ENCODE measurements at regions not wholly inside any gene's neighbourhood (a gene's known extent, or its start where the extent isn't known, plus 50 kb on each side); places are given as distances from the start of the nearest gene placed in this dataset.

DNA sequence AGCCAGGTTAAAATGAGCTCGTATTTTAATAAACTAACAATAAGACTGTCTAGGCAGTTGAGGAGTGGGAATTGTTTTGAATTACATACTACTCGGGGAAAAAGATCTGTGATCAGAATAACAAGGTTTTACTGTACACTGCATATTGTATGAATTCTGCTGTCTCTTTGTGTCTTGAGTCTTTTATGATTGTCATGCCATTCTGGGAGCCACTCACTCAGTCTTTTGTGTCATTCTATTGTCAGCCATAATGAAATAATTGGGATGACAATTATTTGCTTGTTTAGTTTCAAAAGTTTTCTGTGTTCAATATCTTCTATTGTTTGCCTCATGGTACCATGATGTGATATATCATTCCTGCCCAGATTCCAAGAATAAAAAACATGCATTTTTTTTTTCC is 339.6 kb upstream of the TBL1XR1 start:
- H3K4me3 Mint-ChIP-seq (ENCODE audit: unreplicated experiment): no peak overlapping the region
- no peaks in the 10 kb centered on the region for H3K27me3 Mint-ChIP-seq (ENCODE audit: low read depth)
- no peaks in the 10 kb centered on the region for H3K36me3 Mint-ChIP-seq (ENCODE audit: low read depth)
- H3K9me3 Mint-ChIP-seq (ENCODE audit: low read depth): no peaks in the 10 kb centered on the region
- no peak overlapping the region for H3K27ac Mint-ChIP-seq (ENCODE audit: unreplicated experiment)
- TF ChIP-seq, protein P1, sequence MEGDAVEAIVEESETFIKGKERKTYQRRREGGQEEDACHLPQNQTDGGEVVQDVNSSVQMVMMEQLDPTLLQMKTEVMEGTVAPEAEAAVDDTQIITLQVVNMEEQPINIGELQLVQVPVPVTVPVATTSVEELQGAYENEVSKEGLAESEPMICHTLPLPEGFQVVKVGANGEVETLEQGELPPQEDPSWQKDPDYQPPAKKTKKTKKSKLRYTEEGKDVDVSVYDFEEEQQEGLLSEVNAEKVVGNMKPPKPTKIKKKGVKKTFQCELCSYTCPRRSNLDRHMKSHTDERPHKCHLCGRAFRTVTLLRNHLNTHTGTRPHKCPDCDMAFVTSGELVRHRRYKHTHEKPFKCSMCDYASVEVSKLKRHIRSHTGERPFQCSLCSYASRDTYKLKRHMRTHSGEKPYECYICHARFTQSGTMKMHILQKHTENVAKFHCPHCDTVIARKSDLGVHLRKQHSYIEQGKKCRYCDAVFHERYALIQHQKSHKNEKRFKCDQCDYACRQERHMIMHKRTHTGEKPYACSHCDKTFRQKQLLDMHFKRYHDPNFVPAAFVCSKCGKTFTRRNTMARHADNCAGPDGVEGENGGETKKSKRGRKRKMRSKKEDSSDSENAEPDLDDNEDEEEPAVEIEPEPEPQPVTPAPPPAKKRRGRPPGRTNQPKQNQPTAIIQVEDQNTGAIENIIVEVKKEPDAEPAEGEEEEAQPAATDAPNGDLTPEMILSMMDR (IDR thresholded peaks at IDR 0.05): no peak
- DNase-seq (ENCODE audit: low spot score): no peak
- peaks cover 30% of the 10 kb centered on the region for H3K4me1 Mint-ChIP-seq (ENCODE audit: low read depth)

GRCh38 chr3:177537612-177538011 is 340.3 kb upstream of the TBL1XR1 start:
- H3K27ac Mint-ChIP-seq (ENCODE audit: unreplicated experiment): peak overlapping the region; percentile 77

GRCh38 chr3:177538048-177538749 is 340.9 kb upstream of the TBL1XR1 start:
- no peaks in the 10 kb centered on the region for H3K27me3 Mint-ChIP-seq (ENCODE audit: low read depth)

More at GRCh38 chr3:177537612-177538011, 340.3 kb upstream of the TBL1XR1 start:
- TF ChIP-seq, protein P1 (IDR thresholded peaks at IDR 0.05): no peak
- no peaks in the 10 kb centered on the region for H3K27me3 Mint-ChIP-seq (ENCODE audit: low read depth)
- H3K4me1 Mint-ChIP-seq (ENCODE audit: low read depth): peaks cover 30% of the 10 kb centered on the region
- no peak overlapping the region for H3K4me3 Mint-ChIP-seq (ENCODE audit: unreplicated experiment)
- H3K36me3 Mint-ChIP-seq (ENCODE audit: low read depth): no peaks in the 10 kb centered on the region
- no peaks in the 10 kb centered on the region for H3K9me3 Mint-ChIP-seq (ENCODE audit: low read depth)
- no peak for DNase-seq (ENCODE audit: low spot score)

DNA sequence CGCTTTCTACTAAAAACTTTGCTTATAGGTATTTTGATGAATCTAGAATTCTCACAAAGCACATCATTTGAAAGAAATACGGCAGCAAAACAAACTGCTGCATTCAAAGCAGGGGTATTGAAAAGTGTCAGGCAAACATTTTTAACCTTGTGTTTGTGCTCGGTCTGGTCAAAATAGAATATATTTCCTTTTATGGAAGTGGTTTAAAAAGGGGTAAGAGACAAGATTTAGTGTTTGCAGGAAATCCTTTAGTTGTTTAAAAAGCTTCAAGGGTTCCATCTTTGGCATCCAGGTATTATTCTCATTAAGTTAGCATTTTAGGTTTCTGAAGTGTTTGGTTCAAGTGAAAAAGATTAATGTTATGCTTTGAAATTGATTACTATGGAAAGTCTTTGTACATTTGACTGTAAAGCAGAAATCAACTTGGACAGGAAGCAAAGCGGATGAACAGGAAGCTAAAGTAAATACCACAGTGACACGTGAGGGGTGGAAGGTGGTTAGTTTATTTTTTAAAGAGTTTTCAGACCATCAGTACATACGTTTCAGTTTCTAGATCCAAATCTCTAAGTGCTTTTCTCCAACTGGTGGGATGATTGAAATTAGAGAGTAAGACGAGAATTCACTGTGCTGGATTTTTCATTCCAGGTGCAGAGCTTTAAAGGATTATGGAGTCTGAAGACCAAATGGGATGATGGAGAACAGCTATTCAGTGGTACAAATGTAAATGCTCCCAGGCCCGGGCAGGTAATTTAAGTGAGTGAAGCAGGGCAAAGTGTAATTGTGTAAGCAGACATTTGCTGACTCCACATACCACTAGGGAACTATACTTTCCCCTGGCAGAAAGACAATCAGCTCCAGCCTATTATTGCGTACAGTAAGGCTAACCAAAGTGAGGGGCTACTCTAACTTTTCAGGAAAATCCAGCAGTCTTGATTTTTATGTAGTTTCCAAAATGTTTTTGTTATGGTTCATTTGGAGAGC is 341.8 kb upstream of the TBL1XR1 start:
- H3K27me3 Mint-ChIP-seq (ENCODE audit: low read depth): no peaks in the 10 kb centered on the region
- TF ChIP-seq, protein P1 (IDR thresholded peaks at IDR 0.05): no peak
- H3K4me1 Mint-ChIP-seq (ENCODE audit: low read depth): peaks cover 30% of the 10 kb centered on the region
- H3K4me3 Mint-ChIP-seq (ENCODE audit: unreplicated experiment): no peak overlapping the region
- no peaks in the 10 kb centered on the region for H3K36me3 Mint-ChIP-seq (ENCODE audit: low read depth)
- no peak for DNase-seq (ENCODE audit: low spot score)
- peak overlapping the region; percentile 25 for H3K27ac Mint-ChIP-seq (ENCODE audit: unreplicated experiment)
- no peaks in the 10 kb centered on the region for H3K9me3 Mint-ChIP-seq (ENCODE audit: low read depth)

More at GRCh38 chr3:177538048-177538749, 340.9 kb upstream of the TBL1XR1 start:
- no peak for DNase-seq (ENCODE audit: low spot score)
- TF ChIP-seq, protein P1 (IDR thresholded peaks at IDR 0.05): no peak
- Mint-ChIP-seq H3K36me3 (ENCODE audit: low read depth) (no peaks in the 10 kb centered on the region), H3K9me3 (ENCODE audit: low read depth) (no peaks in the 10 kb centered on the region), H3K4me3 (ENCODE audit: unreplicated experiment) (no peak overlapping the region), H3K4me1 (ENCODE audit: low read depth) (peaks cover 30% of the 10 kb centered on the region), H3K27ac (ENCODE audit: unreplicated experiment) (peak overlapping the region; percentile 64)

- no peak for DNase-seq (ENCODE audit: low spot score)
- Mint-ChIP-seq H3K27ac (ENCODE audit: unreplicated experiment) (no peak overlapping the region), H3K36me3 (ENCODE audit: low read depth) (no peaks in the 10 kb centered on the region), H3K4me3 (ENCODE audit: unreplicated experiment) (no peak overlapping the region), H3K27me3 (ENCODE audit: low read depth) (no peaks in the 10 kb centered on the region), H3K9me3 (ENCODE audit: low read depth) (no peaks in the 10 kb centered on the region), H3K4me1 (ENCODE audit: low read depth) (peaks cover 42% of the 10 kb centered on the region)
- TF ChIP-seq, protein P1 (IDR thresholded peaks at IDR 0.05): no peak
Observed at GRCh38 chr3:177541541-177541940, 344.3 kb upstream of the TBL1XR1 start.

All from chondrocyte (in vitro differentiated cells).